ENCODE measurements at regions not wholly inside any gene's neighbourhood (a gene's known extent, or its start where the extent isn't known, plus 50 kb on each side); places are given as distances from the start of the nearest gene placed in this dataset.

GRCh38 chr12:97235102-97235501 is 227.5 kb upstream of the RMST start:
- H3K27ac ChIP-seq (ENCODE audit: extremely low read depth, low read depth, low read length): no peak overlapping the region
- no peak for TF ChIP-seq ZNF521 (tag by site-specific recombination; IDR thresholded peaks at IDR 0.05)
- no peak for TF ChIP-seq ZBTB6 (tag by site-specific recombination; IDR thresholded peaks at IDR 0.05)
- no peak for TF ChIP-seq ZNF2 (tag by site-specific recombination; IDR thresholded peaks at IDR 0.05)
- TF ChIP-seq, protein P1, sequence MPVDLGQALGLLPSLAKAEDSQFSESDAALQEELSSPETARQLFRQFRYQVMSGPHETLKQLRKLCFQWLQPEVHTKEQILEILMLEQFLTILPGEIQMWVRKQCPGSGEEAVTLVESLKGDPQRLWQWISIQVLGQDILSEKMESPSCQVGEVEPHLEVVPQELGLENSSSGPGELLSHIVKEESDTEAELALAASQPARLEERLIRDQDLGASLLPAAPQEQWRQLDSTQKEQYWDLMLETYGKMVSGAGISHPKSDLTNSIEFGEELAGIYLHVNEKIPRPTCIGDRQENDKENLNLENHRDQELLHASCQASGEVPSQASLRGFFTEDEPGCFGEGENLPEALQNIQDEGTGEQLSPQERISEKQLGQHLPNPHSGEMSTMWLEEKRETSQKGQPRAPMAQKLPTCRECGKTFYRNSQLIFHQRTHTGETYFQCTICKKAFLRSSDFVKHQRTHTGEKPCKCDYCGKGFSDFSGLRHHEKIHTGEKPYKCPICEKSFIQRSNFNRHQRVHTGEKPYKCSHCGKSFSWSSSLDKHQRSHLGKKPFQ (tag by site-specific recombination; IDR thresholded peaks at IDR 0.05): no peak
- TF ChIP-seq ZNF16 (tag by site-specific recombination; IDR thresholded peaks at IDR 0.05; ENCODE audit: low read depth): no peak
- no peak for TF ChIP-seq ZNF529 (tag by site-specific recombination; IDR thresholded peaks at IDR 0.05; ENCODE audit: insufficient replicate concordance)
- no peak for TF ChIP-seq ZNF169 (tag by site-specific recombination; IDR thresholded peaks at IDR 0.05)
- no peak for TF ChIP-seq ZSCAN30 (tag by site-specific recombination; IDR thresholded peaks at IDR 0.05)
- TF ChIP-seq BCL11B (tag by site-specific recombination; IDR thresholded peaks at IDR 0.05; ENCODE audit: low read depth): no peak
- TF ChIP-seq ZNF157 (tag by site-specific recombination; IDR thresholded peaks at IDR 0.05): no peak
- no peak for TF ChIP-seq EGR2 (tag by site-specific recombination; IDR thresholded peaks at IDR 0.05; ENCODE audit: low read depth)
- TF ChIP-seq ZNF544 (tag by site-specific recombination; IDR thresholded peaks at IDR 0.05): no peak
- TF ChIP-seq ZNF114 (tag by site-specific recombination; IDR thresholded peaks at IDR 0.05): no peak
- TF ChIP-seq TCF7L2 (IDR thresholded peaks at IDR 0.05; ENCODE audit: borderline replicate concordance, low read depth, low read length): no peak
- TF ChIP-seq ZNF121 (tag by site-specific recombination; IDR thresholded peaks at IDR 0.05): no peak
- H3K4me3 ChIP-seq (ENCODE audit: low read depth, low read length): no peak overlapping the region
- POLR2A ChIA-PET: no interaction called here
- no peaks in the 10 kb centered on the region for H3K4me1 ChIP-seq (ENCODE audit: control insufficient read depth, insufficient read depth, low read length)
- CTCF ChIA-PET: no interaction called here
- H3K9me3 ChIP-seq (ENCODE audit: control insufficient read depth, insufficient read depth, low read depth, low read length): no peaks in the 10 kb centered on the region
- H3K36me3 ChIP-seq (ENCODE audit: control insufficient read depth in 2 of 2, insufficient read depth in 1 of 2, low read length in 2 of 2): no peaks in the 10 kb centered on the region

DNA sequence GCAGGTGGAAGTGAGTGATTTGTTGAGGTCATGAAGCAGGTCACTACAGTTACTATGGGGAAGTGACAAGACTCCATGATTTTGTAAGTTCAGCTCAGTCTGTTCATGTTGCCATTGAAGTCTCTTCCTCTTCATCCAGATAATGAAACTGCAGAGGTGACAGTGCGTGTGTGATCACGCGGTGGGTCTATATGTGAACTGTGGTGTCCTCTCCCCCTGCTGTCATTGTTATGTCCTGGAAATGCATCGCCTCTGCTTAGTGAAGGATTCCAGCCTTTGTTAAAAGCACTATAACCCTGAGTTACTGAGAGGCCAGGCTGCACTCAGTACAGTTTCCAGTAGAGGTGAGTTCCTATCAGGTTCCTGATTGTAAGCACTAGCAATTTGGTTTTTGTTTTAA is 216.2 kb upstream of the RMST start:
- CTCF ChIA-PET: interaction anchor here (0.6 kb wide), 1 partner anchor 49 kb away, joined by 3 read pairs; no protein-coding TSS in a partner anchor
- Histone ChIP-seq H3K4me1 (ENCODE audit: control insufficient read depth, insufficient read depth, low read length) (no peaks in the 10 kb centered on the region), H3K27ac (ENCODE audit: extremely low read depth, low read depth, low read length) (no peak overlapping the region), H3K4me3 (ENCODE audit: low read depth, low read length) (no peak overlapping the region), H3K9me3 (ENCODE audit: control insufficient read depth, insufficient read depth, low read depth, low read length) (no peaks in the 10 kb centered on the region), H3K36me3 (ENCODE audit: control insufficient read depth in 2 of 2, insufficient read depth in 1 of 2, low read length in 2 of 2) (no peaks in the 10 kb centered on the region)
- POLR2A ChIA-PET: no interaction called here
- TF ChIP-seq HOXA7 (CRISPR knock-in tag; IDR thresholded peaks at IDR 0.05; ENCODE audit: borderline replicate concordance): no peak
- TF ChIP-seq, protein P2, sequence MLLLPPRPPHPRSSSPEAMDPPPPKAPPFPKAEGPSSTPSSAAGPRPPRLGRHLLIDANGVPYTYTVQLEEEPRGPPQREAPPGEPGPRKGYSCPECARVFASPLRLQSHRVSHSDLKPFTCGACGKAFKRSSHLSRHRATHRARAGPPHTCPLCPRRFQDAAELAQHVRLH (tag by site-specific recombination; IDR thresholded peaks at IDR 0.05): no peak
- TF ChIP-seq ZNF239 (tag by site-specific recombination; IDR thresholded peaks at IDR 0.05): no peak
- TF ChIP-seq, protein P3, sequence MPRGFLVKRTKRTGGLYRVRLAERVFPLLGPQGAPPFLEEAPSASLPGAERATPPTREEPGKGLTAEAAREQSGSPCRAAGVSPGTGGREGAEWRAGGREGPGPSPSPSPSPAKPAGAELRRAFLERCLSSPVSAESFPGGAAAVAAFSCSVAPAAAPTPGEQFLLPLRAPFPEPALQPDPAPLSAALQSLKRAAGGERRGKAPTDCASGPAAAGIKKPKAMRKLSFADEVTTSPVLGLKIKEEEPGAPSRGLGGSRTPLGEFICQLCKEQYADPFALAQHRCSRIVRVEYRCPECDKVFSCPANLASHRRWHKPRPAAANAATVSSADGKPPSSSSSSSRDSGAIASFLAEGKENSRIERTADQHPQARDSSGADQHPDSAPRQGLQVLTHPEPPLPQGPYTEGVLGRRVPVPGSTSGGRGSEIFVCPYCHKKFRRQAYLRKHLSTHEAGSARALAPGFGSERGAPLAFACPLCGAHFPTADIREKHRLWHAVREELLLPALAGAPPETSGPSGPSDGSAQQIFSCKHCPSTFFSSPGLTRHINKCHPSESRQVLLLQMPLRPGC (tag by site-specific recombination; IDR thresholded peaks at IDR 0.05): no peak
- no peak for TF ChIP-seq ZSCAN5A (tag by site-specific recombination; IDR thresholded peaks at IDR 0.05)
- no peak for TF ChIP-seq KLF1 (tag by site-specific recombination; IDR thresholded peaks at IDR 0.05)
- TF ChIP-seq ZBTB48 (tag by site-specific recombination; IDR thresholded peaks at IDR 0.05): no peak
- TF ChIP-seq, protein P4, sequence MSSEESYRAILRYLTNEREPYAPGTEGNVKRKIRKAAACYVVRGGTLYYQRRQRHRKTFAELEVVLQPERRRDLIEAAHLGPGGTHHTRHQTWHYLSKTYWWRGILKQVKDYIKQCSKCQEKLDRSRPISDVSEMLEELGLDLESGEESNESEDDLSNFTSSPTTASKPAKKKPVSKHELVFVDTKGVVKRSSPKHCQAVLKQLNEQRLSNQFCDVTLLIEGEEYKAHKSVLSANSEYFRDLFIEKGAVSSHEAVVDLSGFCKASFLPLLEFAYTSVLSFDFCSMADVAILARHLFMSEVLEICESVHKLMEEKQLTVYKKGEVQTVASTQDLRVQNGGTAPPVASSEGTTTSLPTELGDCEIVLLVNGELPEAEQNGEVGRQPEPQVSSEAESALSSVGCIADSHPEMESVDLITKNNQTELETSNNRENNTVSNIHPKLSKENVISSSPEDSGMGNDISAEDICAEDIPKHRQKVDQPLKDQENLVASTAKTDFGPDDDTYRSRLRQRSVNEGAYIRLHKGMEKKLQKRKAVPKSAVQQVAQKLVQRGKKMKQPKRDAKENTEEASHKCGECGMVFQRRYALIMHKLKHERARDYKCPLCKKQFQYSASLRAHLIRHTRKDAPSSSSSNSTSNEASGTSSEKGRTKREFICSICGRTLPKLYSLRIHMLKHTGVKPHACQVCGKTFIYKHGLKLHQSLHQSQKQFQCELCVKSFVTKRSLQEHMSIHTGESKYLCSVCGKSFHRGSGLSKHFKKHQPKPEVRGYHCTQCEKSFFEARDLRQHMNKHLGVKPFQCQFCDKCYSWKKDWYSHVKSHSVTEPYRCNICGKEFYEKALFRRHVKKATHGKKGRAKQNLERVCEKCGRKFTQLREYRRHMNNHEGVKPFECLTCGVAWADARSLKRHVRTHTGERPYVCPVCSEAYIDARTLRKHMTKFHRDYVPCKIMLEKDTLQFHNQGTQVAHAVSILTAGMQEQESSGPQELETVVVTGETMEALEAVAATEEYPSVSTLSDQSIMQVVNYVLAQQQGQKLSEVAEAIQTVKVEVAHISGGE (tag by site-specific recombination; conservative IDR thresholded peaks at IDR 0.05; ENCODE audit: low read depth): no peak
- TF ChIP-seq GLI4 (tag by site-specific recombination; IDR thresholded peaks at IDR 0.05): no peak
- TF ChIP-seq ZNF10 (tag by site-specific recombination; IDR thresholded peaks at IDR 0.05): no peak
